Midbrain (tissue), 1 donor: ENCODE measurements at regions not wholly inside any gene's neighbourhood (a gene's known extent, or its start where the extent isn't known, plus 50 kb on each side); places are given as distances from the start of the nearest gene placed in this dataset.

ENCODE experiments used
- DNase-seq: peaks from one replicate; lab custom pipeline; 2025; lab: John Stamatoyannopoulos, UW

- no peak for DNase-seq
Measured at GRCh38 chr4:44801384-44801783, 75.0 kb upstream of the GNPDA2 start.

GRCh38 chr4:44791831-44792230 is 65.5 kb upstream of the GNPDA2 start:
- no peak for DNase-seq

GRCh38 chr4:44777115-44777514 is 50.8 kb upstream of the GNPDA2 start:
- DNase-seq: no peak
